Endothelial cell of hepatic sinusoid (primary cell): ENCODE measurements at regions not wholly inside any gene's neighbourhood (a gene's known extent, or its start where the extent isn't known, plus 50 kb on each side); places are given as distances from the start of the nearest gene placed in this dataset.

Experiments used
- in situ Hi-C: cut with HindIII; loops from 2 replicates; pipeline ENCODE4 v1.10.0; 2017; ENCODE audit warnings: low sequenced_read_pairs

DNA sequence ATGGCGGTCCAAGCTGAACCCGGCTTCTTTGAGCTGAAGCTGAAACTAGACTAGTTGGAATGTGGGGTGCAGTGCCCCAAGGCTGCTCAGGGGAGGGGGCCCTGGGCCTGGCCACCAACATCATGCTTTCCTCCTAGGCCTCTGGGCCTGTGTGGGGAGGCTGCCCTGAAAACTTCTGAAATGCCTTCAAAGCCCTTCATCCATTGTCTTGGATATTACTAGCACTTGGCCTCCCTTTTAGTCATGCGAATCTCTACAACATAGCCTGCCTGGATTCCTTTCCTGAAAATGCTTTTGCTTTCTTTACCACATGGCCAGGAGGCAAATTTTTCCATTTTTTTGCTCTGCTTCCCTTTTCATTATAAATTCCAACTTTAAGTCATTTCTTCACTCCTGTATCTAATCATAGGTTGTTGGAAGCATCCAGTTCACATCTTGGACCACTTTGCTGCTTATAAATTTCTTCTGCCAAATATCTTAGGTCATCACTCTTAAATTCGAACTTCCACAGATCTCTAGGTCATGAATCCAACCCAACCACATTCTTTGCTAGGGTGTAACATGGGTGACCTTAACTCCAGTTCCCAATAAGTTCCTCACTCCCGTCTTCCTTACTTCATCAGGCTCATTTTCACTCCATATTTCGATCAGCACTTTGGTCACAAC is 103.4 kb downstream of the DDIT4L start:
- in situ Hi-C loops: no loop called here

DNA sequence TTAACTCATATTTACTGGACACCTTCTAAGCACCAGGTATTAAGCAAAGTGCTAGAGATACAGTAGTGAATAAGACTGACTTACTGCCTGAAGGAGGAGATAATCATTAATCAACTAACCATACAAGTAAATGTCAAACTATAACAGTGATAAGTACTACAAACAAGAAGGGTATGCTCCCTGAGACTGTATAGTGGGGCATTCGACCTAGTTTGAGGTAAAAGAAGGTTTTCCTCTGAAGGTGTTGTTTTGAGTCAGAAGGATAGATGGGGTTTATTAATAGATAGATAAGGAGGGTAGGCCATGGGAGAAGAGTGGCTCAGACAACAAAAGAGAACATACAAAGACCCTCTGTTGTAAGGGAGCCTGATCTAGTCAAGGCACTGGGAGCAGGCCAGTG is 105.4 kb downstream of the DDIT4L start:
- in situ Hi-C loops: no loop called here

DNA sequence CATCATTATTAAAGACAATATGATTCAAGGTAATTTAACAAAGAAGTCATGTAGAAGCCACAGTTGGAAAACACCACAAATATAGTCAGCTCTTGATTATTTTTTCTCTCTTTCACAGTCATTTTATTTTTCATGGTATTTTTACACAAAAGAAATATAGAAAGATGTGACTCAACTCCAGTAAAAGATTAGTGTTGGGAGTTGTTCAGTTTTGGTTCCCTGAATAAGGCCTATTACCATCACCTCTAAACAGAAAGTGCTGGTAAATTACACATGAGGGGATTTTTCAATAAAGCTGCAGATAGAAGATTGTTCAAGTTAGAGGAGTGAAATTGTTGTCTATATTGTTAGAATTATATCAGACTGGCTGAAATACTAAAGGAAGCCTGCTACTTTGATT is 107.0 kb downstream of the DDIT4L start:
- in situ Hi-C loops: no loop called here

DNA sequence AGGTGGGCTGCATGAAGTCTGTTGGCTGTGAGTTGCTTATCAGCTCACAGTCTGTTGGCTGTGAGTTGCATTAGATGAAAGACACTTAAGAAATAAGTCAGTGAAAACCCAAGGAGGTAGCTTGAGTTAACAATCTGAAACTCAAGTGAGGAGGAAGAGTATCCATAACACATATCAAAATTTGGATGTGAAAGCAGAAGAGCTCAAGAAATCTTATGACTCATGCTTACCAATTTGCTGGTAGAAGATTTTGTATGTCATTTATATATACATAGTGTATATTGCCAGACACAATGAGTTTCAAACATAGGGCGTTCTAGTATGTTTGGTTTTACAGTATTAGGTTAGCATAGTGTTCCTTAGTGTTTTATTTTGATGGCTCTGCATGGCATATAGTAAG is 107.4 kb downstream of the DDIT4L start:
- in situ Hi-C loops: no loop called here

DNA sequence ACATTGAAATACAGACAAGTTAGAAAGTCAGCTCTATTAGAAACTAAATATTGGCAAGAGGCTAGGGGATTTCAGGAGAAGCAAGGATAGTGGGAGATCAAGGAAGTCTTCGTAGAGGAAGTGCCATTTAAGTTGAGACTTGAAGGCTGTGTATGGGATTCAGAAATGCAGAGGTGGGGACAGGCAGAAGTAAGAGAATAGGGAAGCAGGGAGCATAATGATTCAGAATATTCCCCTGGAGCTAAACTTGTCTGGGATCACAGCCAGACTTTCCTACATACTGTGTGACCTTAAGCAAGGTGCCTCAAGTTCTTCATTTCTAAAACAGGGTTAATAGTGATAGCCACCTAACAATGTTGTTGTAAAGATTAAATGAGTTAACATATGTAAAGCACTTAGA is 108.8 kb downstream of the DDIT4L start:
- in situ Hi-C loops: no loop called here

DNA sequence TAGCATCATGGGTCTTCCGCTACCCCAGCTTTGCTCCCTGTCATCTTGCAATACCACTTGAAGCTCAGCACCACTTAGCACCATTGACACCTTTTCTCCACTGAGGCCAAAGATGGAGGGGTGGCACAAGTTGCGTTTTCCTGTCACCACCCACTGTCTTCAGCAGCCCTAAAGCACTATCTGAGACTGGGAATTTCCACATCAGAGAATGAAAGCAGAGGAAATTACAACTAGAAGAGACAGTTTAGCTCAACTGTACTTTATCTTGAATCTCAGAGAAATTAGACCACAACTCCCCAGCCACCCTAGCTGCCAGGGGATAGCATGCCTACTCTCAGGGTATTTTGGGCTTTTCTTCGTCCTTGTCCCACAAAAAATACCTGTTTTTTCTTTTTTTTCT is 111.0 kb downstream of the DDIT4L start:
- in situ Hi-C loops: no loop called here

DNA sequence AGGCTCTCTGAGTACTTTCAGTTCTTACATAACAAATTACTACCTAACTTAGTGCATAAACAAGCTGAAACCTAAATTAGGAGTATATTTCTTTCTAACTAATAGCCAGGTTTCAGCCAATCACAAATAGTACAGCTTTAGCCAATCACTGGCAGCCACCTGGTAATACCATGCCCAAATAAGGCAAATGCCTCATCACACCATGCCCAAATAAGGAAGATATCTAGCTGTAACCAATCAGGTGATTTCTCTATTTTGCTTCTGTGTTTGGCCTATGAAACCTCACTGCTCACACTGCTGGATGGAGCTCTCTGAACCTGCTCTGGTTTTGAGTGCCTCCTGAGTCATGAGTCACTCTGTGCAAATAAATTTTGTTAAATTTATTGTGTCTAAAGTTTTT is 113.5 kb downstream of the DDIT4L start:
- in situ Hi-C loops: no loop called here

DNA sequence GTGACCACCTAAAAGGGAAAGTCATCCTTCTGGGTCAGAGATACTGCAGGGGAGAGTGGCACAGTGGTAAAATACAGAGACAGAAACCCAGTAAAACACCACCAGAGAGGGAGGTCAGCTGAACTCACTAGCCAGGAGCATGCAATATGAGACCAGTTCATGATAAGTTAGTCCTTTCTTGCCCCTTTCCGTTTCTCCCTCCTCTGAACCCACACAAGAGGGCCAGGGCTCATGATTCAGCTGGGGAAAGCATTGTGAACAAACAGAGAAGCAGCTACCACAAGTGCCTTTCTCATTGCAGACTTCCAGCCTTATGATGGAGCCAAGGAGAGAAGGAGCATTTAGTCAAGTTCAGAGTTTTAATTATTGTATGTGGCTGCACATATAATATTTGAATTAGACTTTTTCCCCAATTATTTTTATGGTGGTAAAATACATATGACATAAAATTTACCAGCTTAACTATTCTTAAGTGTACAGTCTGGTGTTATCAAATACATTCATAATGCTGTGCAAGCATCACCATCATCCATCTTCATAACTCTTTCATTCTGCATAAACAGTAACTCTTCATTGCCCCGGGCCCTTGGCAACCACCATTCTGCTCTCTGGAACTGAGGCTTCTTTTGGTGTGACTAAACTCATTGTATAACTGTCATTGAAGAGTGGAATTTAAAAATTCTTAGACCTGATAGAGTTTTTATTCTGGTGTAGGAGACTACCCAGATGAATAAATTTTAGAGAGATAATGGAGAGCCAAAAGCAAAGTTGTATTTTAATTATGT is 114.6 kb downstream of the DDIT4L start:
- in situ Hi-C loops: no loop called here

DNA sequence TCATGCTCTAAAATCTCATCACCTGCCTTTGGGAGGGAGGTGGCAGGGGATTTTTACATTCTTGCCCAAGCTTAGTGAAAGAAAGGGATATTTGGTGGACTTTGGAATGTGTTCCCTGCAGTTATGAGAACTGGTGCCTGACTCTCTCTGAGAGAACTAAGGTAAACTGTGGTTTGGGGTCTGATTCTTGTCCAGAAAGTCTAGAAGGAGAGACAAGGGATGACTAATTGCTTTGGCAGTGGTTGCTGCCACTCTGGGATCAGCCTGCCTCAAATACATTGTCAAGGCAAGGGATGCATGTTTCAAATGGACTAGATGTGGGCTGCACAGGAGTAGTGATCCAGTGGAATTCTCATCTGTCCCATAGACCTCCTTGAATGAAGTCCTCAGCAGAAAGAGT is 115.2 kb downstream of the DDIT4L start:
- in situ Hi-C loops: no loop called here

DNA sequence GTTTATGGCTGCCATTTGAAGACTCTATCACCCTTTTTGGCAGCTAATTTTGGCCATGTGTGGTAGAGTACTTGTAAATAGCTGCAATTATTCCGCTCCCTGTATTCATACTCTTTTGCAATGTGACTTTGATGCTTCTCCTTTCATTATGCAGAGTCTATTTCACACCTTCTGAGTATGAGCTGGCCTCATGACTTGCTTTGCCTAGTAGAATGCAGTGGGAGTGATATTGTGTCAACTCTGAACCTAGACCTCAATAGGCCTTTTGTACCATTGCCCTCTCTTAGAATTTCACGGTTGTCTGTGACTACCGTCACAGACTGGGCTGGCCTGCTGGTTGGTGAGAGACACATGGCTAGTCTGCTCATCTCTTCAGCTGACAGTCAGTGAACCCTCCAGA is 118.8 kb downstream of the DDIT4L start:
- in situ Hi-C loops: no loop called here

DNA sequence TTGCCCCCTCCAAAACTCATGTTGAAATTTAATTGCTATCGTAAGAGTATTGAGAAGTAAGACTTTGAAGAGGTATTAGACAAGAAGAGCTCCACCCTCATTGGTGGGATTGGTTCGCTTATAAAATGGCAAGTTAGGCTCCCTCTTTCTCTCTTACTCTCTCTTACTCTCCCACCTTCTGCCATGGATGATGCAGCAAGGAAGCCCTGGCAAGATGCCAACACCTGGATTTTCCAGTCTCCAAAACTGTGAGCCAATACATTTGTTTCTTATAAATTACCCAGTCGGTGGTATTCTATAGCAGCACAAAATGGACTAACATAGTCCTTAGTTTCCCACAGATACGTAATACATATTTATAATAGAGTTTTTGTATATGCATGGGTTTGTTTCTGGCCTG is 119.4 kb downstream of the DDIT4L start:
- in situ Hi-C loops: no loop called here

DNA sequence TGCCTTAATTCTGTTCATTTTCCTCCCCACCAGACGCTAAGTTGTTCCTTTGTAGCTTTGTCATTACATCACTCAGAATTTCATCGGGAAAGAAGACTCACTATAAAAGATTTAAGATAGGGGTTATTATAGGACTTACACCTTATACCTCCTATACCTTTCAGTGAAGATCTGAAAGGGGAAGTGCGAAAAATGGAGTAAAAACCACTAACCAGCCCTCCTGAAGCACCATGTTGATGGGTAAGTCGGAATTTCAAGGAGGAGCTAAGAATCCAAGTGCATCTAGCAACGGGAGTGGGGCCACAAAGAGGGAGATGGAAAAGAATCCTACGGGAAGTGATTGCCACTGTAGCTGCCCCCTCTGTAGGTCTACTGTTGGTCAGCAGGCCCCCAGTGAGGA is 119.1 kb upstream of the H2AZ1 start:
- in situ Hi-C loops: no loop called here

DNA sequence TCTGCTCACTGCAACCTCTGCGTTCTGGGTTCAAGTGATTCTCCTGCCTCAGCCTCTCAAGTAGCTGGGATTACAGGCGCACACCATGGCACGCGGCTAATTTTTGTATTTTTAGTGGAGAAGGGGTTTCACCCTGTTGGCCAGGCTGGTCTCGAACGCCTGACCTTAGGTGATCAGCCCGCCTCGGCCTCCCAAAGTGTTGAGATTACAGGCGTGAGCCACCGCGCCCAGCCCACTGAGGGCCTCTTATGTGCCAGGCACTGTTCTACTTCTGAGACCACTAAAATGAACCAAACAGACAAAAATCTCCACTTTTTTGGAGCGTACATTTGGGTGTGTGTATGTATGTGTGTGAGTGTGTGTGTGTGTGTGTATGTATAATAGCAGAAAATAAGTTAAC is 117.2 kb upstream of the H2AZ1 start:
- in situ Hi-C loops: no loop called here

DNA sequence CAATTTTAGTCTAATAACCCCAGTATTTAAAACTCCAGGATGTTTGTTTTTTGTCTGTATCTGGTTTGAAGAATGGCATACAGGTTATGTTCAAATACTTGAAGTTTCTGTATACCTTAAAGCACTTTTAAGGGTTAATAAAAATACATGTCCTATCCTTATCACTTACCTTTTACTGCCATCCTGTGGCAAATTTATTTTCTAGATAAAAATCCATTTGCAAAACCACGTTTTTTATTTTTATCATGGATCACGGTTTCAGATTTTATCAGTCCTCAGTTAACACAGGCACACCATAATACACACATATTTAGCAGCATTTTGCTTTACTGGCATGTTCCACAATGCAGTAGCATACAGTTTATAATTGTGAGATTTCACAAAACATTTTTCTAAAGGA is 113.3 kb upstream of the H2AZ1 start:
- in situ Hi-C loops: no loop called here

DNA sequence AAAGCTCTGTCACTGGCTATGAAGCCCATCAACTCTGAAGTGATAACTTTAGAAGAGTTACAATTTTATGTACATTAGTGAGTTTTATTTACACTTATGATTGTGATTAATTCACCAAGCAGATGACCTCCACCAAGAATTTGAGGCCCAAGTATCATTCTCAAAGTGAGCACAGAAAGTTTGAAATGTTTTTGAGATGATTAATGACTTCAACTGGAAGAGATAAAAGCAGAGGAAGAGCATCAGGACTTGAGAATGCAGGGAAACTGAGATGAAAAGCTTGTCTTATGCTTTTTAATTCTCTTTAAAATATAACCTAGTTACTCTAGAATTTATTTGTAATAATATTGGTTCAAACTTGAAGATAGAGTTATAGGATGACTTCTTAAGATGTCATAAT is 112.8 kb upstream of the H2AZ1 start:
- in situ Hi-C loops: no loop called here

DNA sequence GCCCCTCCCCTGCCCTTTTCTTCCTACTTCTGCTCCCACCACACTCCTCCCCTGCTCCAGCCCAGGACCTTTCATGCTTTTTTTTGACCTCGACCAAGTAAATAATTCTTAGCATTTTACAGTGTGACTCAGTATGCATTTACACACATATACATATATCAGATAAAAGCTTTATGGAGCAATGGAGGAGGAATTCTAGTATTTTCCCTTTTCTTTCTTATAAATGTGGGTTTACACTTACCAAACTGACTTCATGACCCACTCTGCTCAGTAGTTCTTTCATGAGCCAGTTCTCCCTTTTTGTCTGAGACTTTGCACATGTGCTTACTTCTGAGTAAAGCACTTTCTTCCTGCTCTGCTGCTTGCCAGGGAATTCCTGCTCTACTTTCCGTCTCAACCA is 111.8 kb upstream of the H2AZ1 start:
- in situ Hi-C loops: no loop called here

DNA sequence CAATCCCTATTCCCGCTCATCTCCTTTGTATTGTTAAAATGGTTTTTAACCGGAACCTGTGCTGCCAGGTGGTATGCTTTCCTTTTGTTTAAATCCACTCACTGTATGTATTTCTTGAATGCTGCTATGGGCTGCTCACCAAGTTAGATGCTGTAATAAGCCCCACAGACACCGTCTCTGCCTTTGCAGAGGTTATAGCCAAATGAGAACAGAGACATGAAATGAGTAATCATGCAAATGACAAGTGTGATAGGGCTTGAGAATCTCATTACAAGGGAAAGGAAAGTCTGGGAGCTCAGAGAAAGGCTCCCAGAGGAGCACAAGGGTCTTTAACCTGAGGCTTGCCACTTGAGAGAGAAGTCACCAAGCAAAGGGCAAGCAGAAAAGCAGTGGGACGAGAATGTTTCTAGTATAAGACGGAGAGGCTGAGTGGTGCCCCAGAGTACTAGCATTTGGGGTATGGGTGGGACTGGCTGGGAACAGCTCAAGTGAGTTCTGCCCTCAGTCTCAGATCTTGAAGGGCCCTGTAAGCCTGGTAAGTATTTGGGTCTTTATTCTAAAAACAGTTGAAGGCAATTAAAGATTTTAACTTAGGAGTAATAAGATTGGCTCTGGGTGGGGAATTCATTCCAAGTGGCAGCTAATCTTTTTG is 110.8 kb upstream of the H2AZ1 start:
- in situ Hi-C loops: no loop called here

DNA sequence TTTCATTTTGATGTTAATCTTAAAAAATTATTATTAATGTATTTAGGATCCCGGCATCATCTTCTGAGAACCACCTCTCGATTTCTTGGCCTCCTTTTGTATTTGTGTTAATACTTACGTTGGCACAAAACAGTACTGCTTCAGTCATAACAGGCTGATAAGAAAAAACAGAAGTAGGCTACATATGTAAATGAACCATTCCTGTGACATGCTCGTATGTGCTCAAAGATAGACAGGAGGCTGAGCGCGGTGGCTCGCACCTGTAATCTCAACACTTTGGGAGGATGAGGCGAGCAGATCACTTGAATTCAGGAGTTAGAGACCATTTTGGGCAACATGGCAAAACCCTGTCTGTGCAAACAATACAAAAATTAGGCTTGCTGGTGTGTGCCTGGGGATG is 109.4 kb upstream of the H2AZ1 start:
- in situ Hi-C loops: no loop called here

DNA sequence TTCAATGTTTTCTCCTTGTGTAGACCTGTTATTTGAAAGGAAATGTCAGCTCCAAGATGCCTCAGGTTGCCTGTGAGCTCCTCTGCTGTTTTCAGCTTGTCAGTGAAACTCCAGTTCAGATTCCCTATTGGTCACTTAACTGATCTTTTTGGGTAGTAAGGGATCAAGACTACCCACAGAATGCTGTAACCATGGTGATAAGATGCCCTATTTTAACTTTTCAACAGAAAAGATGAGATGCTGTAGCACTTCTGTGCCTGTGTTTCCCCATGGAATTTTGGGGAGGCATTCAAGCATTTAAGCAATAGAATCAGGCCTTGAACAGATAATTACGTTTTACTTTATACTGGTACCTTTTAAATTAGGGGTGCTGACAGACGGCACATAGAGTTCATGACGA is 106.6 kb upstream of the H2AZ1 start:
- in situ Hi-C loops: no loop called here

DNA sequence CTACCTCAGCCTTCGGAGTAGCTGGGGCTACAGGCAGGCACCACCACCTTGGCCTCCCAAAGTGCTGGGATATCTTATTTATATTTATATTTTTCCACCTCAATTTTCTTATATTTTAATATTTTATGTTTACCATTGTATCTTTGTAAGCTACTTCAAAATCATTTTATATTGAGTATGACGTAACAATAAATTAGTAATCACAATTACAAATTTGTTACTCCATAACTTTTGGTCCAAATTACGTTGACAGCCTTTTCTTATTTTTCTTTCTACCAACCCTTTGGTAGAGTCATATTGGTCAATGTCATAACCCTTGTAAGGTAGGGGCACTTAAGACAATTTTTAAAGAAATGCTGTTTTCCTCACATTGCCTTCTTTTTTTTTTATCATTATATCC is 104.0 kb upstream of the H2AZ1 start:
- in situ Hi-C loops: no loop called here

DNA sequence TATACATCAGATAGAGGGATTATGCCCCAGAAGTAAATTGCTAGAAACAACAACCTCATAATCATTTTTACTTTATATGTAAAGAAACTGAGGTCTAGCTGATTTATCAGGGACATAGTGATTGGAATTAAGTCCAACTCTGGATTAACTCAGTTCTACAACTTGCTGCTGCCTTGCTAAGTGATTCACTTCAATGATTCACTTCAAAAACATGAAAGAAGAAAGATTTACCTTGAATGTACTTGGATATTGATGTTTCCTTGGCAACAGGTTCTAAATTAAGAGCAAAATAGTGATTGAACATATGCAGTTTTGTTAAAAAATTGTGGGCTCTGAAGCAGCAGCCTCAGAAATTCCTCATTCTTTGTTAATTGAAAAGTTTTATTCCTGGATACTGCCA is 99.8 kb upstream of the H2AZ1 start:
- in situ Hi-C loops: no loop called here

DNA sequence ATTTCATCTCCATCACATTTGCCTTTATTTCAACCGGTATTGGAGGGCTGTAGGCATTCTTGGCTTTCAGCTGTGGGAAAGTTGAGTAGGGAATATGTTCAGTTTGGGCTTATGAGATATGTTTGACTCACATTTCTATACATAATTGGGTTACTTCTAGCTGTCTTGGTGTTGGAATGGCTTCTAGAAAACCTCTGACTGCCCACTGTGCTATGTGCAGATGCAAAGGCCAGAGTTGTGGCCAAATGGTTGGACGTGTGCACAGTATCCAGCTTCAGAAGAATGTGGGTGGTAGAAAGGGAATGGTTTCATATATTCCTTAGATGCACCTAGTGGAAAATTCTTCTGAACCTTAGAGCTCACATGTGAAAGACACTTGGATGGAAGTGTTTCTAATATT is 92.6 kb upstream of the H2AZ1 start:
- in situ Hi-C loops: no loop called here
